CD4-positive, alpha-beta T cell (primary cell): ENCODE measurements at regions not wholly inside any gene's neighbourhood (a gene's known extent, or its start where the extent isn't known, plus 50 kb on each side); places are given as distances from the start of the nearest gene placed in this dataset.

Experiments used
- ATAC-seq: fragments of 200-7000 bp; cut with Tn5 transposase; one replicate; pipeline ENCODE4 v1.10.0; 2022; ENCODE audit warnings: mild to moderate bottlenecking; ENCODE audit not compliant: poor library complexity
- CTCF ChIA-PET: fragments of 350-600 bp; sonication (Branson Sonifier 250); formaldehyde crosslinking; loops from one replicate; lab custom pipeline; 2021; ENCODE audit warnings: antibody characterized with exemption, inconsistent platforms; lab: Charles Lee
- POLR2A ChIA-PET: fragments of 350-600 bp; sonication (Branson Sonifier 250); formaldehyde crosslinking; loops from one replicate; lab custom pipeline; 2021; ENCODE audit warnings: antibody characterized with exemption, inconsistent platforms; lab: Charles Lee
- DNase-seq, 14 experiments: peaks; one replicate each; pipeline ENCODE4 v3.0.0-alpha.2; 2013 to 2020; ENCODE audit warnings: mixed read lengths in 2 of 14
- H3K27ac ChIP-seq, 2 donors: one replicate each; pipeline versions ENCODE4 v1.5.1 to v1.7.0; 2013; ENCODE audit warnings: low read length in 2 of 2, low read depth in 1 of 2, mild to moderate bottlenecking in 1 of 2
- H3K27me3 ChIP-seq, 2 experiments: 1 replicate in 1 of 2; 2 replicates in 1 of 2; pipeline versions ENCODE4 v1.6.1 to v1.7.0; 2013; ENCODE audit warnings: low read length in 2 of 2, control low read depth in 1 of 2, mild to moderate bottlenecking in 1 of 2, moderate library complexity in 1 of 2; ENCODE audit not compliant: insufficient read depth in 2 of 2, control insufficient read depth in 1 of 2
- H3K36me3 ChIP-seq: one replicate; pipeline ENCODE4 v1.6.1; 2013; ENCODE audit warnings: low read length, control low read depth; ENCODE audit not compliant: insufficient read depth
- H3K4me1 ChIP-seq: one replicate; pipeline ENCODE4 v1.6.1; 2013; ENCODE audit warnings: low read length, control low read depth; ENCODE audit not compliant: insufficient read depth
- H3K4me3 ChIP-seq: one replicate; pipeline ENCODE4 v1.5.1; 2013; ENCODE audit warnings: mild to moderate bottlenecking, low read length, moderate library complexity
- H3K9me3 ChIP-seq, 2 experiments: 1 replicate in 1 of 2; 2 replicates in 1 of 2; pipeline versions ENCODE4 v1.6.1 to v1.7.0; 2013; ENCODE audit warnings: low read length in 2 of 2, mild to moderate bottlenecking in 2 of 2, control low read depth in 1 of 2, moderate library complexity in 1 of 2; ENCODE audit not compliant: control insufficient read depth in 1 of 2, insufficient read depth in 1 of 2
- H3K27ac Mint-ChIP-seq: one replicate; pipeline ENCODE4 v1.8.0; 2020; ENCODE audit warnings: mixed read lengths
- H3K27me3 Mint-ChIP-seq: one replicate; pipeline ENCODE4 v1.8.0; 2021; ENCODE audit warnings: mixed read lengths
- H3K36me3 Mint-ChIP-seq: one replicate; pipeline ENCODE4 v1.8.0; 2021; ENCODE audit warnings: low read depth, mixed read lengths
- H3K4me1 Mint-ChIP-seq: one replicate; pipeline ENCODE4 v1.8.0; 2021; ENCODE audit warnings: low read depth, mixed read lengths
- H3K4me3 Mint-ChIP-seq: one replicate; pipeline ENCODE4 v1.8.0; 2020; ENCODE audit warnings: mild to moderate bottlenecking, mixed read lengths
- H3K9me3 Mint-ChIP-seq: one replicate; pipeline ENCODE4 v1.8.0; 2020; ENCODE audit warnings: mixed read lengths
- CTCF ChIP-seq: fragments of 200-600 bp; IDR thresholded peaks from one replicate; pipeline ENCODE4 v1.8.0; 2022; ENCODE audit warnings: antibody characterized with exemption, mild to moderate bottlenecking
- intact Hi-C, 2 experiments: fragments of 100-400 bp; cut with DNase I in 1 of 2; cut with micrococcal nuclease in 1 of 2; formaldehyde crosslinking; loops; one replicate each; pipeline versions ENCODE4 v1.15.1 to v1.9.0; 2023 to 2025; cut with DNase I, micrococcal nuclease

GRCh38 chr1:30523055-30524020 is 200.0 kb downstream of the MATN1 start:
- no peak for DNase-seq
- H3K4me1 ChIP-seq, result no peaks in the 10 kb centered on the region
- POLR2A ChIA-PET, result no interaction called here
- Mint-ChIP-seq H3K27me3 (peaks cover 29% of the 10 kb centered on the region), H3K36me3 (no peaks in the 10 kb centered on the region), H3K9me3 (no peaks in the 10 kb centered on the region), H3K27ac (no peak overlapping the region), H3K4me1 (no peaks in the 10 kb centered on the region), H3K4me3 (no peak overlapping the region)
- H3K4me3 ChIP-seq, result no peak overlapping the region
- peaks cover 2 to 23% of the 10 kb centered on the region in 2 experiments for H3K27me3 ChIP-seq
- peaks cover 0 to 11% of the 10 kb centered on the region in 2 experiments for H3K9me3 ChIP-seq
- H3K27ac ChIP-seq, result no peak overlapping the region
- intact Hi-C loops, result no loop called here
- H3K36me3 ChIP-seq, result no peaks in the 10 kb centered on the region
- CTCF ChIA-PET, result no interaction called here
- TF ChIP-seq CTCF, result no peak
- no peak for ATAC-seq

GRCh38 chr1:30522031-30523004 is 201.1 kb downstream of the MATN1 start:
- Histone ChIP-seq H3K4me3 (no peak overlapping the region), H3K27ac (no peak overlapping the region), H3K36me3 (no peaks in the 10 kb centered on the region), H3K4me1 (no peaks in the 10 kb centered on the region), H3K9me3 (peaks cover 0 to 11% of the 10 kb centered on the region in 2 experiments), H3K27me3 (peaks cover 2 to 23% of the 10 kb centered on the region in 2 experiments)
- ChIA-PET CTCF (no interaction called here), POLR2A (no interaction called here)
- Mint-ChIP-seq H3K4me3 (no peak overlapping the region), H3K36me3 (no peaks in the 10 kb centered on the region), H3K4me1 (no peaks in the 10 kb centered on the region), H3K9me3 (no peaks in the 10 kb centered on the region), H3K27me3 (peaks cover 29% of the 10 kb centered on the region), H3K27ac (no peak overlapping the region)
- DNase-seq, result no peak
- intact Hi-C loops, result no loop called here
- no peak for ATAC-seq
- TF ChIP-seq CTCF, result no peak

GRCh38 chr1:30521261-30521865 is 202.0 kb downstream of the MATN1 start:
- TF ChIP-seq CTCF, result no peak
- no peaks in the 10 kb centered on the region for H3K36me3 Mint-ChIP-seq
- ATAC-seq, result no peak
- H3K9me3 ChIP-seq, result peaks cover 0 to 11% of the 10 kb centered on the region in 2 experiments
- no peaks in the 10 kb centered on the region for H3K9me3 Mint-ChIP-seq
- no peak overlapping the region for H3K4me3 ChIP-seq
- H3K27ac ChIP-seq, result no peak overlapping the region
- H3K27me3 ChIP-seq, result peaks cover 4 to 23% of the 10 kb centered on the region in 2 experiments
- no peak overlapping the region for H3K27ac Mint-ChIP-seq
- DNase-seq, result no peak
- H3K4me1 Mint-ChIP-seq, result no peaks in the 10 kb centered on the region
- ChIA-PET POLR2A (no interaction called here), CTCF (no interaction called here)
- no peaks in the 10 kb centered on the region for H3K4me1 ChIP-seq
- H3K4me3 Mint-ChIP-seq, result no peak overlapping the region
- peaks cover 29% of the 10 kb centered on the region for H3K27me3 Mint-ChIP-seq
- intact Hi-C loops, result no loop called here
- H3K36me3 ChIP-seq, result no peaks in the 10 kb centered on the region
